Heart left ventricle (tissue), 16 donors: ENCODE measurements at regions not wholly inside any gene's neighbourhood (a gene's known extent, or its start where the extent isn't known, plus 50 kb on each side); places are given as distances from the start of the nearest gene placed in this dataset.

Experiments used
- ATAC-seq, 4 donors: fragments of 200-7000 bp; cut with Tn5 transposase; one replicate each; pipeline ENCODE4 v1.9.1; 2020 to 2022; ENCODE audit warnings: moderate library complexity in 4 of 4, mild to moderate bottlenecking in 3 of 4, moderate number of reproducible peaks in 1 of 4
- DNase-seq, 5 donors: peaks; one replicate each; pipeline ENCODE4 v3.0.0-alpha.2; 2020
- H3K27ac ChIP-seq, 12 donors: fragments of 200-600 bp; sonication (generic) in 4 of 12; one replicate each; pipeline versions ENCODE4 v1.5.0 to v1.8.0; 2016 to 2022; ENCODE audit warnings: mild to moderate bottlenecking in 2 of 12
- H3K27me3 ChIP-seq, 9 donors: fragments of 200-600 bp; sonication (generic) in 2 of 9; one replicate each; pipeline versions ENCODE4 v1.5.1 to v1.8.0; 2016 to 2022; ENCODE audit warnings: mild to moderate bottlenecking in 3 of 9
- H3K36me3 ChIP-seq, 9 donors: fragments of 200-600 bp; sonication (generic) in 2 of 9; one replicate each; pipeline versions ENCODE4 v1.5.0 to v1.8.0; 2018 to 2022; ENCODE audit warnings: mild to moderate bottlenecking in 2 of 9
- H3K4me1 ChIP-seq, 12 donors: fragments of 200-600 bp; sonication (generic) in 4 of 12; one replicate each; pipeline versions ENCODE4 v1.5.0 to v1.8.0; 2016 to 2022; ENCODE audit warnings: mild to moderate bottlenecking in 3 of 12
- H3K4me3 ChIP-seq, 12 donors: fragments of 200-600 bp; sonication (generic) in 4 of 12; one replicate each; pipeline versions ENCODE4 v1.5.0 to v1.8.0; 2017 to 2022; ENCODE audit warnings: mild to moderate bottlenecking in 9 of 12, moderate library complexity in 4 of 12
- H3K9me3 ChIP-seq, 12 donors: fragments of 200-600 bp; sonication (generic) in 4 of 12; one replicate each; pipeline versions ENCODE4 v1.5.0 to v1.8.0; 2016 to 2022; ENCODE audit warnings: mild to moderate bottlenecking in 1 of 12
- POLR2A ChIP-seq, 2 donors: fragments of 450-650 bp; IDR thresholded peaks; one replicate each; pipeline ENCODE4 v1.6.1; 2017; ENCODE audit warnings: antibody characterized with exemption in 2 of 2, mild to moderate bottlenecking in 2 of 2, moderate library complexity in 2 of 2
- WGBS, 4 donors: extraction: QIAGEN DNeasy Blood & Tissue Kit in 2 of 4; methylation state at CpG; one replicate each; pipeline versions ENCODE4 v1.1.5 to v1.1.7; 2013 to 2018; 5-methylcytosine and 5-hydroxymethylcytosine counted together
- intact Hi-C, 10 donors: fragments of 100-400 bp; cut with DNase I; formaldehyde crosslinking; loops; one replicate each; pipeline versions ENCODE4 v1.11.1 to v1.14.2; 2022
- TF ChIP-seq, protein P1 (sequence below), 12 donors: fragments of 200-600 bp; sonication (generic) in 4 of 12; IDR thresholded peaks; one replicate each; pipeline versions ENCODE4 v1.5.0 to v1.8.0; 2018 to 2022; ENCODE audit warnings: antibody characterized with exemption in 12 of 12, mild to moderate bottlenecking in 5 of 12
- donor health status: ischemic (EF 13 %, LVEDD 7.1; RV severe dilation, severe dysfunction).
- donor health status: healthy with polysubstance abuse.
- donor health status: DM: no; HTN: yes; CAD: no.
- donor health status: DM: no; HTN: no; CAD: no.
- donor health status: ischemic (EF 25% LVEDD 6.9; RV normal size, moderate dysfunction).
- donor health status: ischemic (EF 25% LVEDD 5.7; RV mildly dilated, moderate dysfunction).
- donor health status: healthy.
- donor health status: DM: yes; HTN: yes; CAD: no.
- donor health status: ischemic (EF 35%, LVEDD 5.7; RV mildly dilated, moderate dysfunction).
- donor health status: nonischemic (EF 11% LVEDD 7.7; RV severe dilation, severe dysfunction).
- donor health status: DM: yes; HTN: yes; CAD: no.
- donor health status: PGD.
- donor health status: ischemic (EF 29% LVEDD 5.4; RV normal size, mild dysfunction).
- donor health status: nonischemic (EF 23%, LVEDD 6.1; RV moderate dilation, normal function).

DNA sequence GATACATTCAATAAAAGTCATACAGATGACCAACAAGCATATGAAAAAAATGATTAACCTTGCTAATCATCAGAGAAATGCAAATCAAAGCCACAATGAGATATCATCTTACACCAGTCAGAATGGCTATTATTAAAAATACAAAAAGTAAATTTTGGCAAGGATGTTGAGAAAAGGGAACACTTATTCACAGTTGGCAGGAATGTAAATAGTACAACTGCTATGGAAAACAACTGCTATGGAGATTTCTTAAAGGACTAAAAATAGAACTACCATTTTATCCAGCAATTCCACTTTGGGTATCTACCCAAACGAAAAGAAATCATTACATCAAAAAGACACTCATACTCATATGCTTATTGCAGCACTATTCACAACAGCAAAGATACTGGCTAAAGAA is 1121.8 kb downstream of the TBL1XR1 start:
- intact Hi-C loops: no loop called here
- H3K27me3 ChIP-seq: no peaks in the 10 kb centered on the region
- 38 to 52% (median 43%) methylated on average over 1 of the region's 1 CpG for WGBS, 4 donors

DNA sequence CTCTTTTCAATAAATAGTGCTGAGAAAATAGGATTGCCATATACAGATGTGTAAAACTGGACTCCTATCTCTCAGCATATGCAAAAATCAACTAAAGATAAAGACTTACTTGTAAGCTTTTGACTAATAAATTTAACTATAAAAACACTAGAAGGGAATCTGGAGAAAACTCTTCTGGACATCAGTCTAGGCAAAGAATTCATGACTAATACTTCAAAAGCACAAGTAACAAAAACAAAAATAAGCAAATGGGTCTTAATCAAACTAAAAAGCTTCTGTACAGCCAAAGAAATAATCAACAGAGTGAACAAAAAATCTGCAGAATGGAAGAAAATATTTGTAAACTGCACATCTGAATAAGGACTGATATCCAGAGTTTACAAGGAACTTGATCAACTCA is 1122.2 kb downstream of the TBL1XR1 start:
- Histone ChIP-seq H3K4me3 (no peak overlapping the region), H3K27ac (no peak overlapping the region), H3K27me3 (no peaks in the 10 kb centered on the region), H3K4me1 (no peaks in the 10 kb centered on the region), H3K36me3 (no peaks in the 10 kb centered on the region), H3K9me3 (no peaks in the 10 kb centered on the region)
- DNase-seq: no peak
- ATAC-seq: no peak
- TF ChIP-seq POLR2A (IDR thresholded peaks at IDR 0.05): no peak
- TF ChIP-seq, protein P1, sequence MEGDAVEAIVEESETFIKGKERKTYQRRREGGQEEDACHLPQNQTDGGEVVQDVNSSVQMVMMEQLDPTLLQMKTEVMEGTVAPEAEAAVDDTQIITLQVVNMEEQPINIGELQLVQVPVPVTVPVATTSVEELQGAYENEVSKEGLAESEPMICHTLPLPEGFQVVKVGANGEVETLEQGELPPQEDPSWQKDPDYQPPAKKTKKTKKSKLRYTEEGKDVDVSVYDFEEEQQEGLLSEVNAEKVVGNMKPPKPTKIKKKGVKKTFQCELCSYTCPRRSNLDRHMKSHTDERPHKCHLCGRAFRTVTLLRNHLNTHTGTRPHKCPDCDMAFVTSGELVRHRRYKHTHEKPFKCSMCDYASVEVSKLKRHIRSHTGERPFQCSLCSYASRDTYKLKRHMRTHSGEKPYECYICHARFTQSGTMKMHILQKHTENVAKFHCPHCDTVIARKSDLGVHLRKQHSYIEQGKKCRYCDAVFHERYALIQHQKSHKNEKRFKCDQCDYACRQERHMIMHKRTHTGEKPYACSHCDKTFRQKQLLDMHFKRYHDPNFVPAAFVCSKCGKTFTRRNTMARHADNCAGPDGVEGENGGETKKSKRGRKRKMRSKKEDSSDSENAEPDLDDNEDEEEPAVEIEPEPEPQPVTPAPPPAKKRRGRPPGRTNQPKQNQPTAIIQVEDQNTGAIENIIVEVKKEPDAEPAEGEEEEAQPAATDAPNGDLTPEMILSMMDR (IDR thresholded peaks at IDR 0.05): no peak
- intact Hi-C loops: no loop called here

More for the DNA sequence above, 1121.8 kb downstream of the TBL1XR1 start:
- Histone ChIP-seq H3K27ac (no peak overlapping the region), H3K4me1 (no peaks in the 10 kb centered on the region), H3K9me3 (no peaks in the 10 kb centered on the region), H3K4me3 (no peak overlapping the region), H3K36me3 (no peaks in the 10 kb centered on the region)
- TF ChIP-seq, protein P1 (IDR thresholded peaks at IDR 0.05): no peak
- TF ChIP-seq POLR2A (IDR thresholded peaks at IDR 0.05): no peak
- no peak for DNase-seq
- ATAC-seq: no peak

DNA sequence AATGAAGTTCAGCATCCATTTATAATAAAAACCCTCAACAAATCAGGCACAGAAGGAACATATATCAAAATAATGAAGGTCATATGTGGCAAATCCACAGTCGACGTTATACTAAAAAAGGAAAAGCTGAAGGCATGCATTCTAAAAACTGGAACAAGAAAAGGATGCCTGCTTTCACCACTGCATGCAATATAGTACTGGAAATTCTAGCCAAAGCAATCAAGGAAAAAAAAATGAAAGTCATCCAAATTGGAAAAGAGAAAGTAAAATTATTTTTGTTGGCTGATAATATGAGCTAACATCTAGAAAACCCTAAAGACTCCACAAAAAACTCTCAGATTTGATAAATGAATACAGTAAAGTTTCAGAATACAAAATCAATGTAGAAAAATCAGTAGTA is 1123.2 kb downstream of the TBL1XR1 start:
- TF ChIP-seq, protein P1 (IDR thresholded peaks at IDR 0.05): no peak
- no peak for TF ChIP-seq POLR2A (IDR thresholded peaks at IDR 0.05)
- no peak for DNase-seq

DNA sequence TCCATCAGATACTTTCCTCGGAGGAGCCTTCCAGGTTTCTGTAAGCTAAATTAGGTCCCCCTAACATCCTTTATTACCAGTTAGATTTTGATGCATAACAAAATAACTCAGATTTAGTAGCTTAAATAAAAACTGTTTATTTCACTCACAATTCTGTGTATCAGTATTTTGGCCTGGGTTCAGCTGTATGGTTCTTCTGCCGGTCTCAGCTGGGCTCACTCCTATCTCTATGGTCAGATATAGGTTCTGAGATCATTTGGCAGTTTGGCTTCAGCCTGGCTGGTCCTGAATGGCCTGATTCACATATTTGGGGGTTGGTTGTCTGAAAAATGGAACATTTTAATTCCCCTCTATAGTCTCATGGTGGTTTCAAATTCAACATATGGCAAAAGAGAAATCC is 1125.3 kb downstream of the TBL1XR1 start:
- Histone ChIP-seq H3K27ac (no peak overlapping the region), H3K4me1 (no peaks in the 10 kb centered on the region), H3K36me3 (no peaks in the 10 kb centered on the region), H3K9me3 (no peaks in the 10 kb centered on the region), H3K4me3 (no peak overlapping the region), H3K27me3 (no peaks in the 10 kb centered on the region)
- TF ChIP-seq POLR2A (IDR thresholded peaks at IDR 0.05): no peak
- TF ChIP-seq, protein P1 (IDR thresholded peaks at IDR 0.05): no peak
- no peak for ATAC-seq
- intact Hi-C loops: no loop called here
- 45 to 87% (median 71%) methylated on average over 2 of the region's 2 CpGs for WGBS, 4 donors
- no peak for DNase-seq

More for the DNA sequence above, 1123.2 kb downstream of the TBL1XR1 start:
- H3K9me3 ChIP-seq: no peaks in the 10 kb centered on the region
- intact Hi-C loops: no loop called here
- no peaks in the 10 kb centered on the region for H3K4me1 ChIP-seq
- H3K27ac ChIP-seq: no peak overlapping the region
- no peaks in the 10 kb centered on the region for H3K36me3 ChIP-seq
- no peak for ATAC-seq
- no peaks in the 10 kb centered on the region for H3K27me3 ChIP-seq
- 72 to 77% (median 74%) methylated on average over 2 of the region's 2 CpGs for WGBS, 4 donors
- H3K4me3 ChIP-seq: no peak overlapping the region
